NB4 (cell line): ENCODE measurements at regions not wholly inside any gene's neighbourhood (a gene's known extent, or its start where the extent isn't known, plus 50 kb on each side); places are given as distances from the start of the nearest gene placed in this dataset.

ENCODE experiments used
- DNase-seq: peaks from one replicate; pipeline ENCODE4 v3.0.0; 2010; ENCODE audit warnings: low read depth
- H3K4me3 ChIP-seq: one replicate; pipeline ENCODE4 v1.5.1; 2011; ENCODE audit warnings: mild to moderate bottlenecking, low read depth, low read length, moderate library complexity
- MAX ChIP-seq: IDR thresholded peaks from 2 replicates; pipeline ENCODE4 v1.6.1; 2011; ENCODE audit warnings: low read depth, low read length
- MYC ChIP-seq: IDR thresholded peaks from 2 replicates; pipeline ENCODE4 v1.6.1; 2011; ENCODE audit warnings: low read depth, low read length
- POLR2A ChIP-seq: IDR thresholded peaks from 2 replicates; pipeline ENCODE4 v1.6.1; 2011; ENCODE audit warnings: mild to moderate bottlenecking; ENCODE audit not compliant: insufficient read length; ENCODE audit errors: extremely low read depth
- TF ChIP-seq, protein P1 (sequence below): IDR thresholded peaks from one replicate; pipeline ENCODE4 v1.5.1; 2012; ENCODE audit warnings: low read depth, low read length

DNA sequence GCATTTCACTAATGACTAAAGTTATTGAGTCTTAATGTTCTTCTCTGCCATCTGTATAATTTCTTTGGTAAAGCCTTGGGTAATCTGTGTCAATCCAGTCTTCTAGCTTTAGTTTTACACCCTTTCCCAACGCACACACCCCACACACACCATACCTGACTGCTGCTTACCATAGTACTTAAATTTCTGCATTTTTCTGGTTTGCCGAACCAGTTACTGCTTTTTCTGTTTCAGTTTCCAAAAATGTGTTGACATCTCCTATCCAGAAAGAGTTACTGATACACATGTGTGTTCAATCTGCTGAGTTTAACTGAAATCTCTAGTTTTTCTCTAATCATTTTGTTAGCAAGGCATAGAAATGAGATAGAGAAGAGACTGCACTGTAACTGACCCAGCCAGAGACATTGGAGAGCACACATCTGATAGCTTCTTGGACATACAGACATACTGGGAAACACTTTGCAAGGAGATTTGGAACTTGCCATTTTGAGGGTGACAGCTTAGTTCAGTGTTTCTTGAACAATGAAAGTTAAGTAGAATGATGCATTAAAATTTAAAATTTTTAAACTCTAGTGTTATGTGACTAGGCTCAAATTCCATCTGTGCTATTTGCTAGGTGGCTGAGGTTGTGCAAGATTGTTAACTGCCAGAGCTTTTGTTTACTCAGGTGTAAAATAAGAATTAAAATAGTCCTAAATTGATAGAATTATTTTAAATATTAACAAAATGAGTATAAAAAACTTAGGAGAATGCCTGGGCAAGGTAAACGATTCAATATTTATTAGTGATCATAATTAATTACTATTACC is 807.6 kb downstream of the DNAJB9 start:
- DNase-seq = no peak
- TF ChIP-seq, protein P1, sequence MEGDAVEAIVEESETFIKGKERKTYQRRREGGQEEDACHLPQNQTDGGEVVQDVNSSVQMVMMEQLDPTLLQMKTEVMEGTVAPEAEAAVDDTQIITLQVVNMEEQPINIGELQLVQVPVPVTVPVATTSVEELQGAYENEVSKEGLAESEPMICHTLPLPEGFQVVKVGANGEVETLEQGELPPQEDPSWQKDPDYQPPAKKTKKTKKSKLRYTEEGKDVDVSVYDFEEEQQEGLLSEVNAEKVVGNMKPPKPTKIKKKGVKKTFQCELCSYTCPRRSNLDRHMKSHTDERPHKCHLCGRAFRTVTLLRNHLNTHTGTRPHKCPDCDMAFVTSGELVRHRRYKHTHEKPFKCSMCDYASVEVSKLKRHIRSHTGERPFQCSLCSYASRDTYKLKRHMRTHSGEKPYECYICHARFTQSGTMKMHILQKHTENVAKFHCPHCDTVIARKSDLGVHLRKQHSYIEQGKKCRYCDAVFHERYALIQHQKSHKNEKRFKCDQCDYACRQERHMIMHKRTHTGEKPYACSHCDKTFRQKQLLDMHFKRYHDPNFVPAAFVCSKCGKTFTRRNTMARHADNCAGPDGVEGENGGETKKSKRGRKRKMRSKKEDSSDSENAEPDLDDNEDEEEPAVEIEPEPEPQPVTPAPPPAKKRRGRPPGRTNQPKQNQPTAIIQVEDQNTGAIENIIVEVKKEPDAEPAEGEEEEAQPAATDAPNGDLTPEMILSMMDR = no peak
- TF ChIP-seq MAX (no peak), MYC (no peak), POLR2A (no peak)
- H3K4me3 ChIP-seq = no peak overlapping the region

GRCh38 chr7:109386959-109387358 is 817.3 kb downstream of the DNAJB9 start:
- TF ChIP-seq POLR2A (no peak), MAX (no peak), MYC (no peak)
- TF ChIP-seq, protein P1 = no peak
- DNase-seq = no peak
- H3K4me3 ChIP-seq = no peak overlapping the region

GRCh38 chr7:109387530-109387929 is 817.9 kb downstream of the DNAJB9 start:
- no peak for DNase-seq
- no peak overlapping the region for H3K4me3 ChIP-seq
- TF ChIP-seq MYC = no peak
- no peak for TF ChIP-seq POLR2A
- TF ChIP-seq, protein P1 = no peak
- TF ChIP-seq MAX = no peak

DNA sequence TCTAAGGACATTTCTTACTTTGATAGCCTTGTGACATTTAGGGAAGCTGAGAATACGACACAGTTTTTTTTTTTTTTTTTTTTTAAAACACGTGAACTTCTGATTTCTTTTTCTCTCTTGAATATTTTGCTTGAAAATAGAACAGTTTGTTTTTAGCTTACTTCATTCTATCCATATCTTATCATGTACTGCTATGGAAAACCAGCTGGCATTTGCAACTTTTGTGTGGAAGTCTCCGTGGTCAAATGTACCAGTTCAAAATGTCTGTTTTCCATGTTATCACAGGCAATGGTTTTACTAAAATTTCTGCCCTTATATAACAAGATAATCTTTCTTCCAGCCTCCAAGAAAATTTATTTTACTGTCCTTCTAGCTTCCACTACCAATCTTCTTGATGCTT is 821.6 kb downstream of the DNAJB9 start:
- no peak for TF ChIP-seq POLR2A
- TF ChIP-seq, protein P1 = no peak
- TF ChIP-seq MYC = no peak
- no peak for TF ChIP-seq MAX
- no peak overlapping the region for H3K4me3 ChIP-seq
- no peak for DNase-seq

- no peak for TF ChIP-seq MYC
- no peak for TF ChIP-seq POLR2A
- TF ChIP-seq, protein P1 = no peak
- no peak for TF ChIP-seq MAX
- DNase-seq = no peak
- H3K4me3 ChIP-seq = no peak overlapping the region
These were observed 832.4 kb downstream of the DNAJB9 start for GRCh38 chr7:109402107-109402506.
